HL-60 (cell line): ENCODE measurements at regions not wholly inside any gene's neighbourhood (a gene's known extent, or its start where the extent isn't known, plus 50 kb on each side); places are given as distances from the start of the nearest gene placed in this dataset.

Experiments
- CTCF ChIP-seq: IDR thresholded peaks from one replicate; pipeline ENCODE4 v1.5.1; 2011; ENCODE audit warnings: low read length, control low read depth, inconsistent platforms; ENCODE audit not compliant: insufficient read depth
- GABPA ChIP-seq: IDR thresholded peaks from 2 replicates; pipeline ENCODE4 v1.6.1; 2012; ENCODE audit warnings: low read depth
- POLR2AphosphoS5 ChIP-seq: IDR thresholded peaks from 2 replicates; pipeline ENCODE4 v1.6.1; 2012; ENCODE audit warnings: low read depth
- SPI1 ChIP-seq: IDR thresholded peaks from 2 replicates; pipeline ENCODE4 v1.6.1; 2012; ENCODE audit warnings: low read depth, mild to moderate bottlenecking, borderline replicate concordance

- no peak for TF ChIP-seq SPI1
- TF ChIP-seq CTCF = no peak
- TF ChIP-seq POLR2AphosphoS5 = no peak
- no peak for TF ChIP-seq GABPA
These were observed 264.8 kb downstream of the C1D start for GRCh38 chr2:67797801-67798540.
